ENCODE measurements at regions not wholly inside any gene's neighbourhood (a gene's known extent, or its start where the extent isn't known, plus 50 kb on each side); places are given as distances from the start of the nearest gene placed in this dataset.

DNA sequence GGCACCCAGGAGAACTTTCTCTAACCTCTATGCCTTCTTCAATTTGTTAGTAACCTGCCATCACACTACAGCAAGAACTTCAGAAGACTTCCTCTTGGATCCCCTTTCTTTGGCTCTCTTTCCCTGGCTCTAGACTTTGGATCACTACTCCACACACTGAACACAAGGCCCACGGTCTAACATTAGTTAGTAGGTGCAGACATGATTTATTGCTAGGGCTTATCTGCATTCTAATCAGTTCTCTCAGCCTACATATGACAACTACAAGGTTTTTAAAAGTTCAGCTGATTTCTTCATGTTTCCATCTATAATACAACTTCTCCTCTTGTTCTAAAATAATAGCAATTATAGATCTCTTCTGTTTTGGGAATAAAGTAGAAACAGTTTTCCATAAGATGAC is 209.1 kb upstream of the ANXA10 start:
- TF ChIP-seq, protein P1, sequence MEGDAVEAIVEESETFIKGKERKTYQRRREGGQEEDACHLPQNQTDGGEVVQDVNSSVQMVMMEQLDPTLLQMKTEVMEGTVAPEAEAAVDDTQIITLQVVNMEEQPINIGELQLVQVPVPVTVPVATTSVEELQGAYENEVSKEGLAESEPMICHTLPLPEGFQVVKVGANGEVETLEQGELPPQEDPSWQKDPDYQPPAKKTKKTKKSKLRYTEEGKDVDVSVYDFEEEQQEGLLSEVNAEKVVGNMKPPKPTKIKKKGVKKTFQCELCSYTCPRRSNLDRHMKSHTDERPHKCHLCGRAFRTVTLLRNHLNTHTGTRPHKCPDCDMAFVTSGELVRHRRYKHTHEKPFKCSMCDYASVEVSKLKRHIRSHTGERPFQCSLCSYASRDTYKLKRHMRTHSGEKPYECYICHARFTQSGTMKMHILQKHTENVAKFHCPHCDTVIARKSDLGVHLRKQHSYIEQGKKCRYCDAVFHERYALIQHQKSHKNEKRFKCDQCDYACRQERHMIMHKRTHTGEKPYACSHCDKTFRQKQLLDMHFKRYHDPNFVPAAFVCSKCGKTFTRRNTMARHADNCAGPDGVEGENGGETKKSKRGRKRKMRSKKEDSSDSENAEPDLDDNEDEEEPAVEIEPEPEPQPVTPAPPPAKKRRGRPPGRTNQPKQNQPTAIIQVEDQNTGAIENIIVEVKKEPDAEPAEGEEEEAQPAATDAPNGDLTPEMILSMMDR (IDR thresholded peaks at IDR 0.05), result no peak
- no peak for TF ChIP-seq POLR2A (IDR thresholded peaks at IDR 0.05)

All from thyroid gland (tissue), 4 donors.